AG10803 (cell line): ENCODE measurements at regions not wholly inside any gene's neighbourhood (a gene's known extent, or its start where the extent isn't known, plus 50 kb on each side); places are given as distances from the start of the nearest gene placed in this dataset.

Experiments used
- DNase-seq: peaks from one replicate; pipeline ENCODE4 v3.0.0; 2010; ENCODE audit warnings: low read depth
- H3K4me3 ChIP-seq: 2 replicates; pipeline ENCODE4 v1.5.1; 2011; ENCODE audit warnings: mild to moderate bottlenecking, low read length, control low read depth
- CTCF ChIP-seq: conservative IDR thresholded peaks from 2 replicates; pipeline ENCODE4 v1.5.1; 2011; ENCODE audit warnings: mild to moderate bottlenecking, low read length, control low read depth, inconsistent platforms

- DNase-seq, result no peak
- no peak for TF ChIP-seq CTCF
- no peak overlapping the region for H3K4me3 ChIP-seq
These were observed 127.3 kb upstream of the PIEZO2 start for GRCh38 chr18:11276678-11277077.

- H3K4me3 ChIP-seq, result no peak overlapping the region
- DNase-seq, result no peak
- TF ChIP-seq CTCF, result no peak
These were observed 124.9 kb upstream of the PIEZO2 start for GRCh38 chr18:11274144-11274794.

GRCh38 chr18:11272516-11272915 lies 123.1 kb upstream of the PIEZO2 start:
- no peak overlapping the region for H3K4me3 ChIP-seq
- DNase-seq, result no peak
- TF ChIP-seq CTCF, result no peak

- H3K4me3 ChIP-seq, result no peak overlapping the region
- no peak for DNase-seq
- no peak for TF ChIP-seq CTCF
These were observed 122.6 kb upstream of the PIEZO2 start for GRCh38 chr18:11271954-11272353.

GRCh38 chr18:11269257-11269656 lies 119.9 kb upstream of the PIEZO2 start:
- DNase-seq, result peak; percentile 65
- H3K4me3 ChIP-seq, result peak overlapping the region; percentile 11; the same call in 1 of the 2 replicates
- TF ChIP-seq CTCF, result no peak

- peak; percentile 79 for DNase-seq
- peak overlapping the region; percentile 18 for H3K4me3 ChIP-seq
- TF ChIP-seq CTCF, result no peak
These were observed 119.4 kb upstream of the PIEZO2 start for GRCh38 chr18:11268741-11269233.

GRCh38 chr18:11268153-11268552 lies 118.8 kb upstream of the PIEZO2 start:
- no peak for TF ChIP-seq CTCF

More at GRCh38 chr18:11268153-11268552, 118.8 kb upstream of the PIEZO2 start:
- no peak overlapping the region for H3K4me3 ChIP-seq
- DNase-seq, result no peak
